PC-9 (cell line): ENCODE measurements at regions not wholly inside any gene's neighbourhood (a gene's known extent, or its start where the extent isn't known, plus 50 kb on each side); places are given as distances from the start of the nearest gene placed in this dataset.

ENCODE experiments used
- CTCF ChIP-seq: fragments of 200-600 bp; sonication (generic); conservative IDR thresholded peaks from 2 replicates; pipeline ENCODE4 v1.6.1; 2017; ENCODE audit warnings: mixed run types, antibody characterized with exemption, mild to moderate bottlenecking, moderate library complexity
- EZH2 ChIP-seq: fragments of 200-600 bp; sonication (generic); IDR thresholded peaks from 2 replicates; pipeline ENCODE4 v1.8.0; 2017; ENCODE audit warnings: antibody characterized with exemption, low read depth

DNA sequence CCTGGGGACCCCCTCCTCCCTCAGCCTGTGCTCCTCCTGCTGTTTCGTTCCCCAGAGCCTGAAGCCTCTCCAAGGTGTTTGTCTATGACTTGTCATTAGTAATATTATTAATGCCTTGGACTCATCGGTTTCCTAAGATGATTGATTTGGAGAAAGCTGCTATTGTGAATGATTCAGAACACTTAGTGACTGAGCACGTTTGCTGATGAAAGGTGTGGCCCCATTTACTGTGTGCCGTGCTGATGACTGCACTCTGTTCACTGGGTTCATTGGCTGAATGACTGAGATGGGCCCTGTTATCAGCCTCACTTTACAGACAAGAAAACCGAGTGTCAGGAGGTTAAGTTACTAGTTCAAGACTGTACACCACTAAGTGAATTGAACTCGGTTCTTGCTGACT is 111.4 kb downstream of the SPP2 start:
- TF ChIP-seq CTCF = no peak
- TF ChIP-seq EZH2 = no peak
